ENCODE measurements at regions not wholly inside any gene's neighbourhood (a gene's known extent, or its start where the extent isn't known, plus 50 kb on each side); places are given as distances from the start of the nearest gene placed in this dataset.

GRCh38 chr14:22280497-22281316, 308.3 kb downstream of the DAD1 start (continued):
- TF ChIP-seq RELA (IDR thresholded peaks at IDR 0.05; ENCODE audit: borderline replicate concordance, partially characterized antibody): no peak
- TF ChIP-seq ZBED1 (IDR thresholded peaks at IDR 0.05; ENCODE audit: borderline replicate concordance): no peak
- no peak for TF ChIP-seq MLLT1 (IDR thresholded peaks at IDR 0.05)
- TF ChIP-seq PAX5 (IDR thresholded peaks at IDR 0.05; ENCODE audit: borderline replicate concordance, low read depth, low read length): no peak

- FAIRE-seq (no peak), ATAC-seq (0 out of 3 replicates have a peak, but pooled peaks have one; percentile 31), DNase-seq (ENCODE audit: low read depth, low spot score) (no peak)
- no peak for TF ChIP-seq NFYA (IDR thresholded peaks at IDR 0.05; ENCODE audit: borderline replicate concordance, low read depth, low read length)
- no peak for TF ChIP-seq ZNF384 (IDR thresholded peaks at IDR 0.05; ENCODE audit: borderline replicate concordance, low read depth, low read length)
- peak; percentile 33 for TF ChIP-seq SMC3 (IDR thresholded peaks at IDR 0.05; ENCODE audit: borderline replicate concordance, low read length)
- no peak for TF ChIP-seq IKZF1 (conservative IDR thresholded peaks at IDR 0.05)
- TF ChIP-seq CTCF (IDR thresholded peaks at IDR 0.05 in 2 of 3, conservative IDR thresholded peaks at IDR 0.05 in 1 of 3; ENCODE audit: control insufficient read depth in 2 of 3, extremely low read depth in 1 of 3, insufficient read depth in 1 of 3, low read depth in 3 of 3, low read length in 3 of 3): peak; percentile 53 to 69 (median 56)
- TF ChIP-seq POU2F2 (IDR thresholded peaks at IDR 0.05; ENCODE audit: borderline replicate concordance, low read depth, low read length): no peak
- TF ChIP-seq RAD21 (IDR thresholded peaks at IDR 0.05; ENCODE audit: insufficient read depth, low read depth, low read length): peak; percentile 49
- 11% methylated on average over 4 of the region's 4 CpGs for WGBS (ENCODE audit: insufficient coverage, insufficient replicate concordance, low lambda C conversion rate, missing lambda C conversion rate)
- ChIA-PET RAD21 (ENCODE audit: unreplicated experiment) (interaction anchor here (1.0 to 1.5 kb wide), 5 partner anchors 11 to 113 kb away, joined by 3 to 4 read pairs (median 4); no protein-coding TSS in a partner anchor), CTCF (interaction anchor here (0.6 to 7.0 kb wide), 34 partner anchors 8 to 194 kb away, joined by 3 to 52 read pairs (median 6); no protein-coding TSS in a partner anchor), POLR2A (no interaction called here), SMC1A (ENCODE audit: uncharacterized antibody, unreplicated experiment) (interaction anchor here (0.8 to 6.2 kb wide), 16 partner anchors 9 to 194 kb away, joined by 3 to 36 read pairs (median 4); no protein-coding TSS in a partner anchor)
- intact Hi-C loops (cut with micrococcal nuclease; ENCODE audit: unreplicated experiment) (no loop called here), in situ Hi-C loops (cut with MboI) (no loop called here)
- Histone ChIP-seq H3K4me3 (no peak overlapping the region), H3K36me3 (ENCODE audit: control insufficient read depth in 2 of 2, insufficient read depth in 2 of 2, low read length in 1 of 2) (no peaks in the 10 kb centered on the region), H3K27ac (ENCODE audit: control insufficient read depth, insufficient read depth) (no peak overlapping the region), H3K27me3 (replicated peaks in 1 of 2; ENCODE audit: control insufficient read depth in 2 of 2, insufficient read depth in 2 of 2, low read length in 1 of 2) (peaks cover 0 to 5% of the 10 kb centered on the region in 2 experiments; a peak in 3 of 4 replicates), H3K9ac (ENCODE audit: control insufficient read depth, insufficient read depth, low read length) (no peak overlapping the region), H2AFZ (ENCODE audit: control insufficient read depth, low read depth, low read length) (no peak overlapping the region), H3K4me2 (ENCODE audit: control insufficient read depth, insufficient read depth) (no peak overlapping the region), H3K79me2 (ENCODE audit: control insufficient read depth, insufficient read depth, low read length) (no peaks in the 10 kb centered on the region), H3K9me3 (replicated peaks; ENCODE audit: control insufficient read depth, insufficient read depth, low read length) (no peaks in the 10 kb centered on the region), H3K4me1 (ENCODE audit: control insufficient read depth, insufficient read depth, low read length) (no peaks in the 10 kb centered on the region), H4K20me1 (ENCODE audit: control insufficient read depth, insufficient read depth) (no peaks in the 10 kb centered on the region)
- BruUV-seq (replicated peaks): no TSS peak
Observed at GRCh38 chr14:22276913-22277816, 311.9 kb downstream of the DAD1 start.
